Loucy (cell line): ENCODE measurements at regions not wholly inside any gene's neighbourhood (a gene's known extent, or its start where the extent isn't known, plus 50 kb on each side); places are given as distances from the start of the nearest gene placed in this dataset.

ENCODE experiments used
- H2AFZ ChIP-seq: fragments of 200-600 bp; sonication (generic); 2 replicates; pipeline ENCODE4 v1.6.0; 2016; ENCODE audit warnings: antibody characterized with exemption, mild to moderate bottlenecking, low read length, moderate library complexity
- H3F3A ChIP-seq: fragments of 200-600 bp; 2 replicates; pipeline ENCODE4 v1.6.0; 2016; ENCODE audit warnings: antibody characterized with exemption, low read depth, mild to moderate bottlenecking
- H3K27me3 ChIP-seq: fragments of 200-600 bp; sonication (generic); 2 replicates; pipeline ENCODE4 v1.6.1; 2014; ENCODE audit warnings: low read length, mild to moderate bottlenecking; ENCODE audit not compliant: insufficient read depth, poor library complexity, severe bottlenecking
- H3K36me3 ChIP-seq: fragments of 200-600 bp; sonication (generic); 2 replicates; pipeline ENCODE4 v1.6.1; 2016; ENCODE audit warnings: low read length; ENCODE audit not compliant: insufficient read depth
- H3K4me1 ChIP-seq: fragments of 200-600 bp; sonication (generic); 2 replicates; pipeline ENCODE4 v1.5.1; 2014; ENCODE audit warnings: low read length, mild to moderate bottlenecking; ENCODE audit not compliant: insufficient read depth, poor library complexity, severe bottlenecking
- H3K4me2 ChIP-seq: fragments of 200-600 bp; sonication (generic); 2 replicates; pipeline ENCODE4 v1.6.0; 2014; ENCODE audit warnings: antibody characterized with exemption, low read length, low read depth, mild to moderate bottlenecking; ENCODE audit not compliant: poor library complexity, severe bottlenecking
- H3K4me3 ChIP-seq: fragments of 200-600 bp; sonication (generic); 2 replicates; pipeline ENCODE4 v1.5.1; 2014; ENCODE audit warnings: low read length, mild to moderate bottlenecking, mixed read lengths; ENCODE audit not compliant: poor library complexity, severe bottlenecking
- H3K79me2 ChIP-seq: fragments of 200-600 bp; sonication (generic); 2 replicates; pipeline ENCODE4 v1.6.1; 2014; ENCODE audit warnings: low read length; ENCODE audit not compliant: insufficient read depth
- H3K9ac ChIP-seq: fragments of 200-600 bp; sonication (generic); 2 replicates; pipeline ENCODE4 v1.6.0; 2014; ENCODE audit warnings: mild to moderate bottlenecking, low read depth, low read length, moderate library complexity; ENCODE audit not compliant: poor library complexity, severe bottlenecking
- H3K9me2 ChIP-seq: fragments of 200-600 bp; sonication (generic); replicated peaks from 2 replicates; pipeline ENCODE4 v1.6.1; 2016; ENCODE audit warnings: low read depth, low read length, mixed read lengths
- H3K9me3 ChIP-seq: fragments of 200-600 bp; sonication (generic); 2 replicates; pipeline ENCODE4 v1.6.1; 2014; ENCODE audit warnings: mild to moderate bottlenecking, antibody characterized with exemption, low read length, low read depth; ENCODE audit not compliant: insufficient read depth
- H4K20me1 ChIP-seq: fragments of 200-600 bp; sonication (generic); 2 replicates; pipeline ENCODE4 v1.6.0; 2014; ENCODE audit warnings: antibody characterized with exemption, low read length, mild to moderate bottlenecking; ENCODE audit not compliant: insufficient read depth, poor library complexity, severe bottlenecking
- EZH2phosphoT487 ChIP-seq: fragments of 200-600 bp; IDR thresholded peaks from 2 replicates; pipeline ENCODE4 v1.6.1; 2018; ENCODE audit warnings: antibody characterized with exemption, mild to moderate bottlenecking, moderate library complexity, borderline replicate concordance
- TF ChIP-seq, protein P1 (sequence below): fragments of 200-600 bp; sonication (generic); conservative IDR thresholded peaks from 2 replicates; pipeline ENCODE4 v1.5.1; 2014; ENCODE audit warnings: mild to moderate bottlenecking, antibody characterized with exemption, low read length

- H3K4me2 ChIP-seq, result no peak overlapping the region
- H3F3A ChIP-seq, result no peaks in the 10 kb centered on the region
- H3K27me3 ChIP-seq, result no peaks in the 10 kb centered on the region
- H3K4me1 ChIP-seq, result peaks cover 14% of the 10 kb centered on the region
- TF ChIP-seq, protein P1, sequence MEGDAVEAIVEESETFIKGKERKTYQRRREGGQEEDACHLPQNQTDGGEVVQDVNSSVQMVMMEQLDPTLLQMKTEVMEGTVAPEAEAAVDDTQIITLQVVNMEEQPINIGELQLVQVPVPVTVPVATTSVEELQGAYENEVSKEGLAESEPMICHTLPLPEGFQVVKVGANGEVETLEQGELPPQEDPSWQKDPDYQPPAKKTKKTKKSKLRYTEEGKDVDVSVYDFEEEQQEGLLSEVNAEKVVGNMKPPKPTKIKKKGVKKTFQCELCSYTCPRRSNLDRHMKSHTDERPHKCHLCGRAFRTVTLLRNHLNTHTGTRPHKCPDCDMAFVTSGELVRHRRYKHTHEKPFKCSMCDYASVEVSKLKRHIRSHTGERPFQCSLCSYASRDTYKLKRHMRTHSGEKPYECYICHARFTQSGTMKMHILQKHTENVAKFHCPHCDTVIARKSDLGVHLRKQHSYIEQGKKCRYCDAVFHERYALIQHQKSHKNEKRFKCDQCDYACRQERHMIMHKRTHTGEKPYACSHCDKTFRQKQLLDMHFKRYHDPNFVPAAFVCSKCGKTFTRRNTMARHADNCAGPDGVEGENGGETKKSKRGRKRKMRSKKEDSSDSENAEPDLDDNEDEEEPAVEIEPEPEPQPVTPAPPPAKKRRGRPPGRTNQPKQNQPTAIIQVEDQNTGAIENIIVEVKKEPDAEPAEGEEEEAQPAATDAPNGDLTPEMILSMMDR, result peak; percentile 77
- no peak for TF ChIP-seq EZH2phosphoT487
- no peak overlapping the region for H2AFZ ChIP-seq
- H3K4me3 ChIP-seq, result no peak overlapping the region
- no peaks in the 10 kb centered on the region for H3K79me2 ChIP-seq
- H3K36me3 ChIP-seq, result no peaks in the 10 kb centered on the region
- no peaks in the 10 kb centered on the region for H4K20me1 ChIP-seq
- H3K9me2 ChIP-seq, result no peaks in the 10 kb centered on the region
- H3K9ac ChIP-seq, result no peak overlapping the region
- H3K9me3 ChIP-seq, result no peaks in the 10 kb centered on the region
Measured at GRCh38 chr9:71628247-71628646, 140.1 kb downstream of the CEMIP2 start.

GRCh38 chr9:71627537-71627936 lies 140.8 kb downstream of the CEMIP2 start:
- no peaks in the 10 kb centered on the region for H3K9me2 ChIP-seq
- no peak overlapping the region for H3K9ac ChIP-seq
- no peak overlapping the region for H2AFZ ChIP-seq
- no peaks in the 10 kb centered on the region for H3F3A ChIP-seq
- no peak for TF ChIP-seq EZH2phosphoT487
- TF ChIP-seq, protein P1, result no peak
- no peak overlapping the region for H3K4me3 ChIP-seq
- H3K36me3 ChIP-seq, result no peaks in the 10 kb centered on the region
- no peaks in the 10 kb centered on the region for H3K79me2 ChIP-seq
- H3K4me2 ChIP-seq, result no peak overlapping the region
- H3K9me3 ChIP-seq, result no peaks in the 10 kb centered on the region
- no peaks in the 10 kb centered on the region for H4K20me1 ChIP-seq
- H3K27me3 ChIP-seq, result no peaks in the 10 kb centered on the region
- H3K4me1 ChIP-seq, result peaks cover 14% of the 10 kb centered on the region

DNA sequence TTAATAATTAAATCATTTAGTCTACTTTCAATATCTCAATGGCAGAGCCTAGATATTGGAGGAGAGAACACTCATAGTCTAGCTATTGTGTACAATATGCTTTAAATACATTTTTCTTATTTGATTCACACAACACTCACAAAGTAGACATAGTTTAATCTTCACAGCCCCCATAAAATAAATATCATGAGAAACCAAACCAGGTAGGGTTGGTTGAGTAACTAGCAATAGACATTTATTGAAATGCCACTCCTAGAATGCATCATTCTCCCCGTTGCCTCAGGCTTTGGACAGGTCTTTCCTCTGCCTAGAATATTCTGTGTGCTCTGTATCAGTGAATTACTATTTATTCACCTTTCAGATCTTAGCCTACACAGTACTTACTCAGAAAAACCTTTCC lies 141.9 kb downstream of the CEMIP2 start:
- Histone ChIP-seq H3K9ac (no peak overlapping the region), H3K9me3 (no peaks in the 10 kb centered on the region), H4K20me1 (no peaks in the 10 kb centered on the region), H3K4me1 (peaks cover 14% of the 10 kb centered on the region), H3K79me2 (no peaks in the 10 kb centered on the region), H3K9me2 (no peaks in the 10 kb centered on the region), H3K4me3 (no peak overlapping the region), H3F3A (no peaks in the 10 kb centered on the region), H3K4me2 (no peak overlapping the region), H3K27me3 (no peaks in the 10 kb centered on the region), H2AFZ (no peak overlapping the region), H3K36me3 (no peaks in the 10 kb centered on the region)
- TF ChIP-seq EZH2phosphoT487, result no peak
- TF ChIP-seq, protein P1, result no peak
